ENCODE measurements at regions not wholly inside any gene's neighbourhood (a gene's known extent, or its start where the extent isn't known, plus 50 kb on each side); places are given as distances from the start of the nearest gene placed in this dataset.

- H3K4me1 ChIP-seq (ENCODE audit: control insufficient read depth, insufficient read depth, low read length), result peaks cover 2% of the 10 kb centered on the region
- no peak overlapping the region for H3K4me3 ChIP-seq (ENCODE audit: low read length)
- H3K27ac ChIP-seq (ENCODE audit: low read length), result no peak overlapping the region
- DNase-seq, result peak in 1 of 2 donors; percentile 64
- H3K27me3 ChIP-seq (ENCODE audit: control insufficient read depth, insufficient read depth, low read length), result no peaks in the 10 kb centered on the region
- WGBS (ENCODE audit: insufficient coverage, low lambda C conversion rate), result 100% methylated on average over 2 of the region's 6 CpGs
- H3K9me3 ChIP-seq (ENCODE audit: control insufficient read depth, low read depth, low read length), result no peaks in the 10 kb centered on the region
- no peaks in the 10 kb centered on the region for H3K36me3 ChIP-seq (ENCODE audit: control insufficient read depth, insufficient read depth, low read length)
Measured at GRCh38 chr4:38612646-38613414, 51.2 kb upstream of the KLF3 start.
